ENCODE measurements at regions not wholly inside any gene's neighbourhood (a gene's known extent, or its start where the extent isn't known, plus 50 kb on each side); places are given as distances from the start of the nearest gene placed in this dataset.

- Histone ChIP-seq H3K14ac (ENCODE audit: low read length) (no peak overlapping the region), H3K9ac (ENCODE audit: low read length) (no peak overlapping the region), H4K12ac (ENCODE audit: low read depth, low read length) (no peak overlapping the region), H3K27ac (ENCODE audit: low read depth, low read length) (no peak overlapping the region), H3K4ac (ENCODE audit: low read depth, low read length) (no peak overlapping the region), H2AFZ (ENCODE audit: insufficient read depth, low read length, poor library complexity) (no peak overlapping the region), H3K4me1 (ENCODE audit: control insufficient read depth in 1 of 2, insufficient read depth in 2 of 2, low read length in 2 of 2) (no peaks in the 10 kb centered on the region), H2BK5ac (ENCODE audit: low read depth, low read length, poor library complexity) (no peak overlapping the region), H3K27me3 (ENCODE audit: insufficient read depth, low read length) (no peaks in the 10 kb centered on the region), H4K8ac (ENCODE audit: low read depth, low read length) (no peak overlapping the region), H3K9me3 (ENCODE audit: insufficient read depth, low read depth, low read length) (no peaks in the 10 kb centered on the region), H3K79me1 (ENCODE audit: low read length) (no peaks in the 10 kb centered on the region), H3K4me3 (ENCODE audit: low read depth, low read length) (no peak overlapping the region), H2BK12ac (ENCODE audit: low read length) (no peak overlapping the region), H2AK5ac (ENCODE audit: low read length) (no peak overlapping the region), H4K91ac (ENCODE audit: low read depth, low read length) (no peak overlapping the region), H3K36me3 (ENCODE audit: control insufficient read depth in 1 of 2, insufficient read depth in 2 of 2, low read length in 2 of 2) (no peaks in the 10 kb centered on the region), H3K79me2 (ENCODE audit: control insufficient read depth, insufficient read depth, low read length, poor library complexity) (no peaks in the 10 kb centered on the region), H2BK120ac (ENCODE audit: insufficient read depth, low read length, poor library complexity) (no peak overlapping the region), H3K18ac (ENCODE audit: low read length) (no peak overlapping the region), H3K23ac (ENCODE audit: low read length) (no peak overlapping the region), H3K4me2 (ENCODE audit: low read length) (no peak overlapping the region)
- DNase-seq = peak in 1 of 2 donors; percentile 29
- no CpG with 5 or more reads among the region's 4 CpGs for WGBS (ENCODE audit: extremely low coverage, insufficient coverage, insufficient read length)
These were observed 505.6 kb downstream of the RAPGEF2 start for GRCh38 chr4:159608436-159608835.

GRCh38 chr4:159632031-159632430 lies 529.2 kb downstream of the RAPGEF2 start:
- no peaks in the 10 kb centered on the region for H3K9me3 ChIP-seq (ENCODE audit: insufficient read depth, low read depth, low read length)
- no peak overlapping the region for H2BK120ac ChIP-seq (ENCODE audit: insufficient read depth, low read length, poor library complexity)
- no peak overlapping the region for H3K27ac ChIP-seq (ENCODE audit: low read depth, low read length)
- H3K79me2 ChIP-seq (ENCODE audit: control insufficient read depth, insufficient read depth, low read length, poor library complexity) = no peaks in the 10 kb centered on the region
- no peak overlapping the region for H2AFZ ChIP-seq (ENCODE audit: insufficient read depth, low read length, poor library complexity)
- H3K14ac ChIP-seq (ENCODE audit: low read length) = no peak overlapping the region
- H3K79me1 ChIP-seq (ENCODE audit: low read length) = no peaks in the 10 kb centered on the region
- no peak overlapping the region for H3K4me3 ChIP-seq (ENCODE audit: low read depth, low read length)
- H3K23ac ChIP-seq (ENCODE audit: low read length) = no peak overlapping the region
- no peaks in the 10 kb centered on the region for H3K4me1 ChIP-seq (ENCODE audit: control insufficient read depth in 1 of 2, insufficient read depth in 2 of 2, low read length in 2 of 2)
- no peak overlapping the region for H4K91ac ChIP-seq (ENCODE audit: low read depth, low read length)
- H3K9ac ChIP-seq (ENCODE audit: low read length) = no peak overlapping the region
- H3K4me2 ChIP-seq (ENCODE audit: low read length) = no peak overlapping the region
- H4K12ac ChIP-seq (ENCODE audit: low read depth, low read length) = no peak overlapping the region
- no CpG with 5 or more reads among the region's 1 CpG for WGBS (ENCODE audit: extremely low coverage, insufficient coverage, insufficient read length)
- H2AK5ac ChIP-seq (ENCODE audit: low read length) = no peak overlapping the region
- H3K4ac ChIP-seq (ENCODE audit: low read depth, low read length) = no peak overlapping the region
- DNase-seq = no peak
- no peak overlapping the region for H2BK5ac ChIP-seq (ENCODE audit: low read depth, low read length, poor library complexity)
- no peak overlapping the region for H4K8ac ChIP-seq (ENCODE audit: low read depth, low read length)
- H3K36me3 ChIP-seq (ENCODE audit: control insufficient read depth in 1 of 2, insufficient read depth in 2 of 2, low read length in 2 of 2) = no peaks in the 10 kb centered on the region
- no peak overlapping the region for H2BK12ac ChIP-seq (ENCODE audit: low read length)
- no peaks in the 10 kb centered on the region for H3K27me3 ChIP-seq (ENCODE audit: insufficient read depth, low read length)
- no peak overlapping the region for H3K18ac ChIP-seq (ENCODE audit: low read length)

- Histone ChIP-seq H3K18ac (ENCODE audit: low read length) (no peak overlapping the region), H3K79me1 (ENCODE audit: low read length) (no peaks in the 10 kb centered on the region), H3K23ac (ENCODE audit: low read length) (no peak overlapping the region), H3K79me2 (ENCODE audit: control insufficient read depth, insufficient read depth, low read length, poor library complexity) (no peaks in the 10 kb centered on the region), H3K9me3 (ENCODE audit: insufficient read depth, low read depth, low read length) (no peaks in the 10 kb centered on the region), H4K8ac (ENCODE audit: low read depth, low read length) (no peak overlapping the region), H2BK5ac (ENCODE audit: low read depth, low read length, poor library complexity) (no peak overlapping the region), H3K4me3 (ENCODE audit: low read depth, low read length) (no peak overlapping the region), H4K12ac (ENCODE audit: low read depth, low read length) (no peak overlapping the region), H4K91ac (ENCODE audit: low read depth, low read length) (no peak overlapping the region), H3K36me3 (ENCODE audit: control insufficient read depth in 1 of 2, insufficient read depth in 2 of 2, low read length in 2 of 2) (no peaks in the 10 kb centered on the region), H3K27ac (ENCODE audit: low read depth, low read length) (no peak overlapping the region), H3K4me2 (ENCODE audit: low read length) (no peak overlapping the region), H3K4ac (ENCODE audit: low read depth, low read length) (no peak overlapping the region), H3K9ac (ENCODE audit: low read length) (no peak overlapping the region), H2BK12ac (ENCODE audit: low read length) (no peak overlapping the region), H2AFZ (ENCODE audit: insufficient read depth, low read length, poor library complexity) (no peak overlapping the region), H3K14ac (ENCODE audit: low read length) (no peak overlapping the region), H3K27me3 (ENCODE audit: insufficient read depth, low read length) (no peaks in the 10 kb centered on the region), H2BK120ac (ENCODE audit: insufficient read depth, low read length, poor library complexity) (no peak overlapping the region), H2AK5ac (ENCODE audit: low read length) (no peak overlapping the region), H3K4me1 (ENCODE audit: control insufficient read depth in 1 of 2, insufficient read depth in 2 of 2, low read length in 2 of 2) (no peaks in the 10 kb centered on the region)
- no CpG with 5 or more reads among the region's 5 CpGs for WGBS (ENCODE audit: extremely low coverage, insufficient coverage, insufficient read length)
- no peak for DNase-seq
These were observed 536.9 kb downstream of the RAPGEF2 start for GRCh38 chr4:159639671-159640323.

GRCh38 chr4:159649237-159649636 lies 546.4 kb downstream of the RAPGEF2 start:
- H3K79me1 ChIP-seq (ENCODE audit: low read length) = no peaks in the 10 kb centered on the region

More at GRCh38 chr4:159649237-159649636, 546.4 kb downstream of the RAPGEF2 start:
- H2BK12ac ChIP-seq (ENCODE audit: low read length) = no peak overlapping the region
- no peak overlapping the region for H2BK120ac ChIP-seq (ENCODE audit: insufficient read depth, low read length, poor library complexity)
- H3K23ac ChIP-seq (ENCODE audit: low read length) = no peak overlapping the region
- no peaks in the 10 kb centered on the region for H3K4me1 ChIP-seq (ENCODE audit: control insufficient read depth in 1 of 2, insufficient read depth in 2 of 2, low read length in 2 of 2)
- no peak overlapping the region for H4K12ac ChIP-seq (ENCODE audit: low read depth, low read length)
- no peak overlapping the region for H2AK5ac ChIP-seq (ENCODE audit: low read length)
- no peaks in the 10 kb centered on the region for H3K36me3 ChIP-seq (ENCODE audit: control insufficient read depth in 1 of 2, insufficient read depth in 2 of 2, low read length in 2 of 2)
- no peak overlapping the region for H3K27ac ChIP-seq (ENCODE audit: low read depth, low read length)
- no peak overlapping the region for H3K14ac ChIP-seq (ENCODE audit: low read length)
- no peaks in the 10 kb centered on the region for H3K27me3 ChIP-seq (ENCODE audit: insufficient read depth, low read length)
- H3K9ac ChIP-seq (ENCODE audit: low read length) = no peak overlapping the region
- DNase-seq = no peak
- no peak overlapping the region for H3K18ac ChIP-seq (ENCODE audit: low read length)
- H3K4ac ChIP-seq (ENCODE audit: low read depth, low read length) = no peak overlapping the region
- H3K4me2 ChIP-seq (ENCODE audit: low read length) = no peak overlapping the region
- H3K9me3 ChIP-seq (ENCODE audit: insufficient read depth, low read depth, low read length) = no peaks in the 10 kb centered on the region
- H2BK5ac ChIP-seq (ENCODE audit: low read depth, low read length, poor library complexity) = no peak overlapping the region
- no peak overlapping the region for H3K4me3 ChIP-seq (ENCODE audit: low read depth, low read length)
- H4K8ac ChIP-seq (ENCODE audit: low read depth, low read length) = no peak overlapping the region
- no peaks in the 10 kb centered on the region for H3K79me2 ChIP-seq (ENCODE audit: control insufficient read depth, insufficient read depth, low read length, poor library complexity)
- no peak overlapping the region for H2AFZ ChIP-seq (ENCODE audit: insufficient read depth, low read length, poor library complexity)
- H4K91ac ChIP-seq (ENCODE audit: low read depth, low read length) = no peak overlapping the region
